HepG2 (cell line): ENCODE measurements at regions not wholly inside any gene's neighbourhood (a gene's known extent, or its start where the extent isn't known, plus 50 kb on each side); places are given as distances from the start of the nearest gene placed in this dataset.

ENCODE experiments used
- BCL6 ChIP-seq: IDR thresholded peaks from 2 replicates; pipeline ENCODE4 v1.6.1; 2016; ENCODE audit warnings: missing genetic modification reagents, missing compliant biosample characterization
- FLYWCH1 ChIP-seq: sonication (generic); formaldehyde crosslinking; IDR thresholded peaks from 2 replicates; pipeline ENCODE4 v1.8.1; 2023; ENCODE audit warnings: mild to moderate bottlenecking, missing genetic modification reagents
- GABPB1 ChIP-seq: IDR thresholded peaks from 2 replicates; pipeline ENCODE4 v1.6.1; 2016; ENCODE audit warnings: mild to moderate bottlenecking, missing genetic modification reagents, moderate library complexity, missing compliant biosample characterization
- GATA4 ChIP-seq: sonication (generic); IDR thresholded peaks from 2 replicates; pipeline ENCODE4 v1.6.1; 2016; ENCODE audit warnings: antibody characterized with exemption, low read depth, borderline replicate concordance
- HOXA3 ChIP-seq: sonication (generic); formaldehyde crosslinking; IDR thresholded peaks from 2 replicates; pipeline ENCODE4 v1.5.0; 2020; ENCODE audit warnings: missing genetic modification reagents
- IRF2 ChIP-seq: IDR thresholded peaks from 2 replicates; pipeline ENCODE4 v1.6.1; 2018; ENCODE audit warnings: missing genetic modification reagents, missing compliant biosample characterization
- KDM5B ChIP-seq: sonication (generic); formaldehyde crosslinking; IDR thresholded peaks from 2 replicates; pipeline ENCODE4 v1.4.0; 2020; ENCODE audit warnings: missing genetic modification reagents, mild to moderate bottlenecking, borderline replicate concordance
- NR2C2 ChIP-seq: sonication (generic); formaldehyde crosslinking; IDR thresholded peaks from 2 replicates; pipeline ENCODE4 v1.4.0; 2020; ENCODE audit warnings: missing genetic modification reagents, mild to moderate bottlenecking, moderate library complexity, borderline replicate concordance
- PHF21A ChIP-seq: sonication (generic); formaldehyde crosslinking; IDR thresholded peaks from 2 replicates; pipeline ENCODE4 v1.5.0; 2020; ENCODE audit warnings: mild to moderate bottlenecking, missing genetic modification reagents
- PITX1 ChIP-seq: sonication (generic); formaldehyde crosslinking; IDR thresholded peaks from 2 replicates; pipeline ENCODE4 v1.5.1; 2020; ENCODE audit warnings: mild to moderate bottlenecking, missing genetic modification reagents
- RCOR2 ChIP-seq: IDR thresholded peaks from 2 replicates; pipeline ENCODE4 v1.6.1; 2016; ENCODE audit warnings: missing biosample characterization, missing genetic modification reagents
- RFXAP ChIP-seq: sonication (generic); formaldehyde crosslinking; IDR thresholded peaks from 2 replicates; pipeline ENCODE4 v1.4.0; 2020; ENCODE audit warnings: missing genetic modification reagents, borderline replicate concordance
- SALL1 ChIP-seq: sonication (generic); formaldehyde crosslinking; IDR thresholded peaks from 2 replicates; pipeline ENCODE4 v1.8.0; 2022; ENCODE audit warnings: mild to moderate bottlenecking, missing genetic modification reagents
- ZBTB7B ChIP-seq: sonication (generic); formaldehyde crosslinking; IDR thresholded peaks from 2 replicates; pipeline ENCODE4 v1.4.0; 2020; ENCODE audit warnings: missing genetic modification reagents
- ZMYM2 ChIP-seq: sonication (generic); formaldehyde crosslinking; IDR thresholded peaks from 2 replicates; pipeline ENCODE4 v1.8.0; 2022; ENCODE audit warnings: mild to moderate bottlenecking, missing genetic modification reagents
- ZNF556 ChIP-seq: sonication (generic); formaldehyde crosslinking; IDR thresholded peaks from 2 replicates; pipeline ENCODE4 v1.4.0; 2020; ENCODE audit warnings: mild to moderate bottlenecking, missing genetic modification reagents, borderline replicate concordance
- ZNF768 ChIP-seq: sonication (generic); formaldehyde crosslinking; IDR thresholded peaks from 2 replicates; pipeline ENCODE4 v1.4.0; 2020; ENCODE audit warnings: missing genetic modification reagents
- TF ChIP-seq, protein P1 (sequence below), 2 experiments: sonication (generic) in 1 of 2; formaldehyde crosslinking in 1 of 2; IDR thresholded peaks; 2 replicates each; pipeline versions ENCODE4 v1.4.0 to v1.6.1; 2016 to 2020; ENCODE audit warnings: borderline replicate concordance in 1 of 2, low read depth in 1 of 2, mild to moderate bottlenecking in 1 of 2, missing genetic modification reagents in 1 of 2
- TF ChIP-seq, protein P2 (sequence below): sonication (generic); formaldehyde crosslinking; IDR thresholded peaks from 2 replicates; pipeline ENCODE4 v1.5.1; 2020; ENCODE audit warnings: mild to moderate bottlenecking, missing genetic modification reagents, moderate library complexity
- TF ChIP-seq, protein P3 (sequence below): sonication (generic); formaldehyde crosslinking; IDR thresholded peaks from 2 replicates; pipeline ENCODE4 v1.5.0; 2020; ENCODE audit warnings: mild to moderate bottlenecking, missing genetic modification reagents, moderate library complexity

DNA sequence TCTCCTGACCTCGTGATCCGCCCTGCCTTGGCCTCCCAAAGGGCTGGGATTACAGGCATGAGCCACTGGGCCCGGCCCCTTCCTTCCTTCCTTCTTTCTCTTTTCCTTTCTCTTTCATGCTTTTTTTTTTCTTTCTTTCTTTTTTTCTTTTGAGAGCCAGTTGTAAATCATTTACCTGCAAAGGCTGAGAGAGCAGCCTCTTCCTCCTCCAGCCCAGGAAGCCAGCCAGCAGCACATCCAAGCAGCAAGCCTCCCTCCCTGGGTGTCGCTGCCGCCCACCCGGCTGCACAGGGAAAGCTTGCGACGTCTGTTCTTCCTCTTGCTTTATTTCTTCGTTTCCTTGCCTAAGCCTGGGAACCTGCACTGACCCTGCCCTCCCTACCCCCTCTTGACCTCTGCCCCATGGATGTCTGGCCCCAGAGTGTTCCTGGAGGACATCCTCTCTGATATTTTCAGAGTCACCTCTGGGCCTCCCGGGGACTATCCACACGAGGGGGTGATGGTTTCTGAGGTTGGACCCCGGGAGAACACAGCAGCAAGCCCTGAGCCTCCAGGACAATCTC lies 62.8 kb upstream of the MYL10 start (continued):
- TF ChIP-seq, protein P1, sequence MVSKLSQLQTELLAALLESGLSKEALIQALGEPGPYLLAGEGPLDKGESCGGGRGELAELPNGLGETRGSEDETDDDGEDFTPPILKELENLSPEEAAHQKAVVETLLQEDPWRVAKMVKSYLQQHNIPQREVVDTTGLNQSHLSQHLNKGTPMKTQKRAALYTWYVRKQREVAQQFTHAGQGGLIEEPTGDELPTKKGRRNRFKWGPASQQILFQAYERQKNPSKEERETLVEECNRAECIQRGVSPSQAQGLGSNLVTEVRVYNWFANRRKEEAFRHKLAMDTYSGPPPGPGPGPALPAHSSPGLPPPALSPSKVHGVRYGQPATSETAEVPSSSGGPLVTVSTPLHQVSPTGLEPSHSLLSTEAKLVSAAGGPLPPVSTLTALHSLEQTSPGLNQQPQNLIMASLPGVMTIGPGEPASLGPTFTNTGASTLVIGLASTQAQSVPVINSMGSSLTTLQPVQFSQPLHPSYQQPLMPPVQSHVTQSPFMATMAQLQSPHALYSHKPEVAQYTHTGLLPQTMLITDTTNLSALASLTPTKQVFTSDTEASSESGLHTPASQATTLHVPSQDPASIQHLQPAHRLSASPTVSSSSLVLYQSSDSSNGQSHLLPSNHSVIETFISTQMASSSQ (IDR thresholded peaks at IDR 0.05; ENCODE audit: low read depth) = peak; percentile 44; the same call in 1 of the 2 replicates
- TF ChIP-seq, protein P1 (CRISPR knock-in tag; IDR thresholded peaks at IDR 0.05; ENCODE audit: borderline replicate concordance) = peak; percentile 68; the same call in 1 of the 2 replicates
- peak; percentile 70 for TF ChIP-seq BCL6 (CRISPR knock-in tag)
- no peak for TF ChIP-seq HOXA3 (CRISPR knock-in tag)
- no peak for TF ChIP-seq GATA4
- TF ChIP-seq ZNF768 (CRISPR knock-in tag) = 0 out of 2 replicates have a peak, but pooled peaks have one; percentile 9
- TF ChIP-seq ZBTB7B (CRISPR knock-in tag) = 0 out of 2 replicates have a peak, but pooled peaks have one; percentile 38
- no peak for TF ChIP-seq FLYWCH1 (CRISPR knock-in tag)
- 0 out of 2 replicates have a peak, but pooled peaks have one; percentile 18 for TF ChIP-seq IRF2
- TF ChIP-seq ZNF556 (CRISPR knock-in tag) = 0 out of 2 replicates have a peak, but pooled peaks have one; percentile 39
- peak; percentile 14; the same call in 1 of the 2 replicates for TF ChIP-seq SALL1 (CRISPR knock-in tag)
- TF ChIP-seq, protein P2, sequence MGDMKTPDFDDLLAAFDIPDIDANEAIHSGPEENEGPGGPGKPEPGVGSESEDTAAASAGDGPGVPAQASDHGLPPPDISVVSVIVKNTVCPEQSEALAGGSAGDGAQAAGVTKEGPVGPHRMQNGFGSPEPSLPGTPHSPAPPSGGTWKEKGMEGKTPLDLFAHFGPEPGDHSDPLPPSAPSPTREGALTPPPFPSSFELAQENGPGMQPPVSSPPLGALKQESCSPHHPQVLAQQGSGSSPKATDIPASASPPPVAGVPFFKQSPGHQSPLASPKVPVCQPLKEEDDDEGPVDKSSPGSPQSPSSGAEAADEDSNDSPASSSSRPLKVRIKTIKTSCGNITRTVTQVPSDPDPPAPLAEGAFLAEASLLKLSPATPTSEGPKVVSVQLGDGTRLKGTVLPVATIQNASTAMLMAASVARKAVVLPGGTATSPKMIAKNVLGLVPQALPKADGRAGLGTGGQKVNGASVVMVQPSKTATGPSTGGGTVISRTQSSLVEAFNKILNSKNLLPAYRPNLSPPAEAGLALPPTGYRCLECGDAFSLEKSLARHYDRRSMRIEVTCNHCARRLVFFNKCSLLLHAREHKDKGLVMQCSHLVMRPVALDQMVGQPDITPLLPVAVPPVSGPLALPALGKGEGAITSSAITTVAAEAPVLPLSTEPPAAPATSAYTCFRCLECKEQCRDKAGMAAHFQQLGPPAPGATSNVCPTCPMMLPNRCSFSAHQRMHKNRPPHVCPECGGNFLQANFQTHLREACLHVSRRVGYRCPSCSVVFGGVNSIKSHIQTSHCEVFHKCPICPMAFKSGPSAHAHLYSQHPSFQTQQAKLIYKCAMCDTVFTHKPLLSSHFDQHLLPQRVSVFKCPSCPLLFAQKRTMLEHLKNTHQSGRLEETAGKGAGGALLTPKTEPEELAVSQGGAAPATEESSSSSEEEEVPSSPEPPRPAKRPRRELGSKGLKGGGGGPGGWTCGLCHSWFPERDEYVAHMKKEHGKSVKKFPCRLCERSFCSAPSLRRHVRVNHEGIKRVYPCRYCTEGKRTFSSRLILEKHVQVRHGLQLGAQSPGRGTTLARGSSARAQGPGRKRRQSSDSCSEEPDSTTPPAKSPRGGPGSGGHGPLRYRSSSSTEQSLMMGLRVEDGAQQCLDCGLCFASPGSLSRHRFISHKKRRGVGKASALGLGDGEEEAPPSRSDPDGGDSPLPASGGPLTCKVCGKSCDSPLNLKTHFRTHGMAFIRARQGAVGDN (CRISPR knock-in tag) = peak; percentile 74
- TF ChIP-seq, protein P3, sequence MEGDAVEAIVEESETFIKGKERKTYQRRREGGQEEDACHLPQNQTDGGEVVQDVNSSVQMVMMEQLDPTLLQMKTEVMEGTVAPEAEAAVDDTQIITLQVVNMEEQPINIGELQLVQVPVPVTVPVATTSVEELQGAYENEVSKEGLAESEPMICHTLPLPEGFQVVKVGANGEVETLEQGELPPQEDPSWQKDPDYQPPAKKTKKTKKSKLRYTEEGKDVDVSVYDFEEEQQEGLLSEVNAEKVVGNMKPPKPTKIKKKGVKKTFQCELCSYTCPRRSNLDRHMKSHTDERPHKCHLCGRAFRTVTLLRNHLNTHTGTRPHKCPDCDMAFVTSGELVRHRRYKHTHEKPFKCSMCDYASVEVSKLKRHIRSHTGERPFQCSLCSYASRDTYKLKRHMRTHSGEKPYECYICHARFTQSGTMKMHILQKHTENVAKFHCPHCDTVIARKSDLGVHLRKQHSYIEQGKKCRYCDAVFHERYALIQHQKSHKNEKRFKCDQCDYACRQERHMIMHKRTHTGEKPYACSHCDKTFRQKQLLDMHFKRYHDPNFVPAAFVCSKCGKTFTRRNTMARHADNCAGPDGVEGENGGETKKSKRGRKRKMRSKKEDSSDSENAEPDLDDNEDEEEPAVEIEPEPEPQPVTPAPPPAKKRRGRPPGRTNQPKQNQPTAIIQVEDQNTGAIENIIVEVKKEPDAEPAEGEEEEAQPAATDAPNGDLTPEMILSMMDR (CRISPR knock-in tag) = peak; percentile 62
- TF ChIP-seq ZMYM2 (CRISPR knock-in tag) = 0 out of 2 replicates have a peak, but pooled peaks have one; percentile 13
- TF ChIP-seq PHF21A = 0 out of 2 replicates have a peak, but pooled peaks have one; percentile 25
- 0 out of 2 replicates have a peak, but pooled peaks have one; percentile 28 for TF ChIP-seq RCOR2 (CRISPR knock-in tag)
- TF ChIP-seq KDM5B (CRISPR knock-in tag) = peak; percentile 40; the same call in 1 of the 2 replicates
- TF ChIP-seq GABPB1 = 0 out of 2 replicates have a peak, but pooled peaks have one; percentile 27
- TF ChIP-seq NR2C2 (CRISPR knock-in tag) = peak; percentile 35; the same call in 1 of the 2 replicates
- no peak for TF ChIP-seq RFXAP (CRISPR knock-in tag)
- peak; percentile 26; the same call in 1 of the 2 replicates for TF ChIP-seq PITX1
